B cell (primary cell): ENCODE measurements at regions not wholly inside any gene's neighbourhood (a gene's known extent, or its start where the extent isn't known, plus 50 kb on each side); places are given as distances from the start of the nearest gene placed in this dataset.

Source experiments
- ATAC-seq: fragments of 200-7000 bp; cut with Tn5 transposase; one replicate; pipeline ENCODE4 v1.10.0; 2021; ENCODE audit warnings: low read depth, mild to moderate bottlenecking, moderate number of reproducible peaks, moderate library complexity
- CTCF ChIA-PET: fragments of 350-600 bp; sonication (Branson Sonifier 250); formaldehyde crosslinking; loops from one replicate; lab custom pipeline; 2021; ENCODE audit warnings: antibody characterized with exemption, inconsistent platforms; lab: Charles Lee
- POLR2A ChIA-PET: fragments of 350-600 bp; sonication (Branson Sonifier 250); formaldehyde crosslinking; loops from one replicate; lab custom pipeline; 2021; ENCODE audit warnings: antibody characterized with exemption; lab: Charles Lee
- DNase-seq: peaks from one replicate; pipeline ENCODE4 v3.0.0; 2013
- H2AFZ ChIP-seq: 2 replicates; pipeline ENCODE4 v1.6.1; 2012; ENCODE audit warnings: mild to moderate bottlenecking, low read depth, low read length; ENCODE audit not compliant: insufficient read depth, poor library complexity, severe bottlenecking
- H3K27ac ChIP-seq, 2 donors: 1 replicate in 1 of 2; 2 replicates in 1 of 2; pipeline ENCODE4 v1.5.1; 2012 to 2013; ENCODE audit warnings: low read length in 2 of 2, mild to moderate bottlenecking in 2 of 2, moderate library complexity in 1 of 2
- H3K27me3 ChIP-seq, 4 experiments: fragments of 200-600 bp in 1 of 4; sonication (generic) in 1 of 4; replicated peaks in 1 of 4; 1 replicate in 2 of 4; 2 replicates in 2 of 4; pipeline versions ENCODE4 v1.6.1 to v1.7.0; 2013 to 2016; ENCODE audit warnings: low read length in 3 of 4, mild to moderate bottlenecking in 2 of 4, mixed read lengths in 1 of 4, moderate library complexity in 1 of 4; ENCODE audit not compliant: insufficient read depth in 4 of 4, control insufficient read depth in 3 of 4; ENCODE audit errors: control extremely low read depth in 1 of 4
- H3K36me3 ChIP-seq, 2 experiments: replicated peaks in 1 of 2; 1 replicate in 1 of 2; 2 replicates in 1 of 2; pipeline versions ENCODE4 v1.6.1 to v1.7.1; 2013; ENCODE audit warnings: low read length in 1 of 2; ENCODE audit not compliant: insufficient read depth in 2 of 2, control insufficient read depth in 1 of 2; ENCODE audit errors: control extremely low read depth in 1 of 2, extremely low read depth in 1 of 2
- H3K4me1 ChIP-seq, 2 donors: fragments of 200-600 bp in 1 of 2; sonication (generic) in 1 of 2; 1 replicate in 1 of 2; 2 replicates in 1 of 2; pipeline versions ENCODE4 v1.5.1 to v1.6.1; 2013 to 2017; ENCODE audit warnings: low read length in 2 of 2; ENCODE audit not compliant: control insufficient read depth in 2 of 2, insufficient read depth in 2 of 2
- H3K4me2 ChIP-seq: replicated peaks from 2 replicates; pipeline ENCODE3; 2012; ENCODE audit warnings: mild to moderate bottlenecking, low read depth, low read length; ENCODE audit not compliant: poor library complexity, severe bottlenecking
- H3K4me3 ChIP-seq, 5 experiments: fragments of 200-600 bp in 1 of 5; sonication (generic) in 1 of 5; 1 replicate in 3 of 5; 2 replicates in 2 of 5; pipeline versions ENCODE4 v1.5.1 to v1.7.0; 2011 to 2016; ENCODE audit warnings: low read length in 4 of 5, mild to moderate bottlenecking in 4 of 5, low read depth in 2 of 5, control low read depth in 1 of 5, moderate library complexity in 1 of 5; ENCODE audit not compliant: insufficient read depth in 1 of 5; ENCODE audit errors: control extremely low read depth in 1 of 5, extremely low read depth in 1 of 5
- H3K79me2 ChIP-seq: fragments of 200-600 bp; sonication (generic); one replicate; pipeline ENCODE4 v1.6.0; 2016; ENCODE audit warnings: low read length; ENCODE audit not compliant: control insufficient read depth, insufficient read depth
- H3K9ac ChIP-seq: fragments of 200-600 bp; sonication (generic); 2 replicates; pipeline ENCODE4 v1.6.1; 2017; ENCODE audit warnings: mild to moderate bottlenecking, low read length, moderate library complexity
- H3K9me3 ChIP-seq, 3 donors: one replicate each; pipeline versions ENCODE4 v1.6.1 to v1.7.1; 2013; ENCODE audit warnings: low read length in 2 of 3; ENCODE audit not compliant: control insufficient read depth in 2 of 3, insufficient read depth in 1 of 3; ENCODE audit errors: control extremely low read depth in 1 of 3
- H4K20me1 ChIP-seq: 2 replicates; pipeline ENCODE4 v1.6.0; 2012; ENCODE audit warnings: mild to moderate bottlenecking, low read length; ENCODE audit not compliant: insufficient read depth, control insufficient read depth, poor library complexity, severe bottlenecking
- H3K27ac Mint-ChIP-seq: one replicate; pipeline ENCODE4 v1.8.0; 2021; ENCODE audit warnings: mixed read lengths
- H3K27me3 Mint-ChIP-seq: one replicate; pipeline ENCODE4 v1.8.0; 2021; ENCODE audit warnings: mixed read lengths
- H3K4me1 Mint-ChIP-seq: one replicate; pipeline ENCODE4 v1.8.0; 2021; ENCODE audit warnings: mixed read lengths
- H3K4me3 Mint-ChIP-seq: one replicate; pipeline ENCODE4 v1.8.0; 2021; ENCODE audit warnings: mixed read lengths
- H3K9me3 Mint-ChIP-seq: one replicate; pipeline ENCODE4 v1.8.0; 2022; ENCODE audit warnings: mixed read lengths; ENCODE audit not compliant: insufficient read depth
- EZH2 ChIP-seq: IDR thresholded peaks from 2 replicates; pipeline ENCODE4 v1.6.1; 2012; ENCODE audit warnings: borderline replicate concordance, low read depth, mild to moderate bottlenecking, moderate library complexity, low read length; ENCODE audit not compliant: insufficient read depth, poor library complexity, severe bottlenecking
- WGBS: methylation state at CpG from one replicate; pipeline ENCODE4 v1.1.5; 2013; ENCODE audit warnings: missing lambda C conversion rate; ENCODE audit not compliant: insufficient coverage; 5-methylcytosine and 5-hydroxymethylcytosine counted together
- intact Hi-C: fragments of 100-400 bp; cut with micrococcal nuclease; formaldehyde crosslinking; loops from one replicate; pipeline ENCODE4 v1.10.0; 2022
- TF ChIP-seq, protein P1 (sequence below): fragments of 200-600 bp; IDR thresholded peaks from one replicate; pipeline ENCODE4 v1.8.0; 2022; ENCODE audit warnings: antibody characterized with exemption, mild to moderate bottlenecking

DNA sequence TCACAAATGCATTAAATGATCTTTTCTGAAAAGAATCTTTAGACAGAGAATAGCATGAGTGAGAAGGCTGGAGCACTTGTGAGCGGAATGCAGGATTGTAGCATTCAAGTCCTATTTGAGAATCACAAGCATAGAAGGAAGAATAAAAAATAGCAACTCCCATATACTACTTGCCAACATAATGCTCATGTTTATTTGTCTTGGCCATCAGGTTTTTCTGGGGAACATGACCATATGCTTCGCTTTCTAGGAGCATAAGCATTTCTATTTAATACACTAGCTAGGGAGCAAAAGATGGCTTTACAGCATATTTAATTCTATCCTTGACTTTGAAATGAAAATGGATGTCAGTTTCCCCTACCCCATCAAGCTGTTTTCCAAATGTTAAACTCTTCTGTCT is 170.3 kb upstream of the MITF start:
- Mint-ChIP-seq H3K27me3 (peaks cover 9% of the 10 kb centered on the region), H3K4me1 (no peaks in the 10 kb centered on the region), H3K4me3 (no peak overlapping the region), H3K9me3 (no peaks in the 10 kb centered on the region), H3K27ac (no peak overlapping the region)
- Histone ChIP-seq H3K4me1 (no peaks in the 10 kb centered on the region), H4K20me1 (no peaks in the 10 kb centered on the region), H3K4me3 (no peak overlapping the region), H3K79me2 (no peaks in the 10 kb centered on the region), H3K36me3 (no peaks in the 10 kb centered on the region), H3K9ac (no peak overlapping the region), H3K27ac (no peak overlapping the region), H2AFZ (no peak overlapping the region), H3K27me3 (no peaks in the 10 kb centered on the region), H3K9me3 (peaks cover 0 to 1% (median 0%) of the 10 kb centered on the region in 3 donors), H3K4me2 (no peak overlapping the region)
- TF ChIP-seq EZH2: no peak
- TF ChIP-seq, protein P1, sequence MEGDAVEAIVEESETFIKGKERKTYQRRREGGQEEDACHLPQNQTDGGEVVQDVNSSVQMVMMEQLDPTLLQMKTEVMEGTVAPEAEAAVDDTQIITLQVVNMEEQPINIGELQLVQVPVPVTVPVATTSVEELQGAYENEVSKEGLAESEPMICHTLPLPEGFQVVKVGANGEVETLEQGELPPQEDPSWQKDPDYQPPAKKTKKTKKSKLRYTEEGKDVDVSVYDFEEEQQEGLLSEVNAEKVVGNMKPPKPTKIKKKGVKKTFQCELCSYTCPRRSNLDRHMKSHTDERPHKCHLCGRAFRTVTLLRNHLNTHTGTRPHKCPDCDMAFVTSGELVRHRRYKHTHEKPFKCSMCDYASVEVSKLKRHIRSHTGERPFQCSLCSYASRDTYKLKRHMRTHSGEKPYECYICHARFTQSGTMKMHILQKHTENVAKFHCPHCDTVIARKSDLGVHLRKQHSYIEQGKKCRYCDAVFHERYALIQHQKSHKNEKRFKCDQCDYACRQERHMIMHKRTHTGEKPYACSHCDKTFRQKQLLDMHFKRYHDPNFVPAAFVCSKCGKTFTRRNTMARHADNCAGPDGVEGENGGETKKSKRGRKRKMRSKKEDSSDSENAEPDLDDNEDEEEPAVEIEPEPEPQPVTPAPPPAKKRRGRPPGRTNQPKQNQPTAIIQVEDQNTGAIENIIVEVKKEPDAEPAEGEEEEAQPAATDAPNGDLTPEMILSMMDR: no peak
- intact Hi-C loops: no loop called here
- CTCF ChIA-PET: no interaction called here
- DNase-seq (no peak), ATAC-seq (no peak)
- POLR2A ChIA-PET: no interaction called here
- no CpG with 5 or more reads among the region's 2 CpGs for WGBS

DNA sequence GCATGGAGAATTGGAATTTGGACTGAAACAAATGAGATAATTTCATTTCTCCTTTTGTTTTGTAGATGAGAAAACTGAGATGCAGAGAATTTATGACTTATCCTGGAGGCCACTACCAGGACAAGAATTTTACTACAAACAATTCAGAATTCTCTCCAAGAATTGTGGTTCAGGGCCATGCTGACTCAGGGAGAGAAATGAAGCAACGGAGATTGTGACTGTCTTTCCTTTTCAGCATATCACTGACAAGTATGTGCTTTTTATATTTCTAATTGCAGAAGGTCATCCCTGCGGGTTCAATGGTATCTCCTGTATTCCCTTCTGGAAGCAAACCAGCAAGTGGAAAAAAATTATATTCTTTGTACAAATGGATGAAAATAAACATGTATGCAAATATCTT is 170.8 kb upstream of the MITF start:
- H4K20me1 ChIP-seq: no peaks in the 10 kb centered on the region
- no peaks in the 10 kb centered on the region for H3K36me3 ChIP-seq
- no peaks in the 10 kb centered on the region for H3K27me3 ChIP-seq
- H3K79me2 ChIP-seq: no peaks in the 10 kb centered on the region
- ATAC-seq (no peak), DNase-seq (no peak)
- Mint-ChIP-seq H3K27me3 (peaks cover 9% of the 10 kb centered on the region), H3K9me3 (no peaks in the 10 kb centered on the region), H3K4me3 (no peak overlapping the region), H3K27ac (no peak overlapping the region), H3K4me1 (no peaks in the 10 kb centered on the region)
- H2AFZ ChIP-seq: no peak overlapping the region
- no peak overlapping the region for H3K4me2 ChIP-seq
- no peaks in the 10 kb centered on the region for H3K9me3 ChIP-seq
- H3K9ac ChIP-seq: no peak overlapping the region
- ChIA-PET CTCF (no interaction called here), POLR2A (no interaction called here)
- H3K4me3 ChIP-seq: no peak overlapping the region
- TF ChIP-seq, protein P1: no peak
- TF ChIP-seq EZH2: no peak
- intact Hi-C loops: no loop called here
- no peak overlapping the region for H3K27ac ChIP-seq
- WGBS: no CpG with 5 or more reads among the region's 2 CpGs
- H3K4me1 ChIP-seq: no peaks in the 10 kb centered on the region
